Neural crest cell (in vitro differentiated cells): ENCODE measurements at regions not wholly inside any gene's neighbourhood (a gene's known extent, or its start where the extent isn't known, plus 50 kb on each side); places are given as distances from the start of the nearest gene placed in this dataset.

ENCODE experiments used
- DNase-seq: peaks from one replicate; pipeline ENCODE4 v3.0.0; 2021; ENCODE audit warnings: low read depth, mixed read lengths, low spot score
- H3K27ac Mint-ChIP-seq: one replicate; pipeline ENCODE4 v1.8.0; 2021; ENCODE audit warnings: mild to moderate bottlenecking, mixed read lengths; ENCODE audit not compliant: unreplicated experiment
- H3K27me3 Mint-ChIP-seq: 2 replicates; pipeline ENCODE4 v1.8.0; 2021; ENCODE audit warnings: low read depth, mild to moderate bottlenecking, mixed read lengths
- H3K36me3 Mint-ChIP-seq: 2 replicates; pipeline ENCODE4 v1.8.0; 2021; ENCODE audit warnings: low read depth, mild to moderate bottlenecking, mixed read lengths
- H3K4me1 Mint-ChIP-seq: 2 replicates; pipeline ENCODE4 v1.8.0; 2021; ENCODE audit warnings: mixed read lengths
- H3K4me3 Mint-ChIP-seq: one replicate; pipeline ENCODE4 v1.8.0; 2021; ENCODE audit warnings: mild to moderate bottlenecking, mixed read lengths
- H3K9me3 Mint-ChIP-seq: 2 replicates; pipeline ENCODE4 v1.8.0; 2021; ENCODE audit warnings: mixed read lengths
- CTCF ChIP-seq: fragments of 200-600 bp; sonication (generic); conservative IDR thresholded peaks from 2 replicates; pipeline ENCODE4 v1.5.0; 2021; ENCODE audit warnings: antibody characterized with exemption, mild to moderate bottlenecking

DNA sequence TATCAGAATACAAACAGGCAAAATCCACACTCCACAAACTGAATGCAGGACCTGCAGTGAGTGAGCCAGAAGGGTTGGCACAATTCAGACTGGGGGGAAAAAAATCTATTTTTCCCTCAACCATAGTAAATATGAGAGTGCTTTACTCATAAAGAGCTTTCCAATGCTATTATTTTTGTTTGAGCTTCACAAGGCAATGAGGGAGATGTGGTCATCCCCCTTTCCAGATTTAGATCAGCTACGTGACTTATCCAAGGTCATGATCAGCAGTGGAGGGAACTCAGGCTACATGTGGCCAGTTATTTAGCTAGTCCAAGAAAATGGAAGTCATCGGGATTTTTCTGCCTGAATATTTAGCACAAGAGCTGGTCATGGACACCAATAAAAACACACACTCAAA lies 120.4 kb upstream of the KLF7 start:
- Mint-ChIP-seq H3K9me3 (no peaks in the 10 kb centered on the region), H3K27ac (no peak overlapping the region), H3K36me3 (no peaks in the 10 kb centered on the region), H3K4me3 (no peak overlapping the region), H3K4me1 (peaks cover 22% of the 10 kb centered on the region), H3K27me3 (no peaks in the 10 kb centered on the region)
- no peak for TF ChIP-seq CTCF
- DNase-seq = no peak

DNA sequence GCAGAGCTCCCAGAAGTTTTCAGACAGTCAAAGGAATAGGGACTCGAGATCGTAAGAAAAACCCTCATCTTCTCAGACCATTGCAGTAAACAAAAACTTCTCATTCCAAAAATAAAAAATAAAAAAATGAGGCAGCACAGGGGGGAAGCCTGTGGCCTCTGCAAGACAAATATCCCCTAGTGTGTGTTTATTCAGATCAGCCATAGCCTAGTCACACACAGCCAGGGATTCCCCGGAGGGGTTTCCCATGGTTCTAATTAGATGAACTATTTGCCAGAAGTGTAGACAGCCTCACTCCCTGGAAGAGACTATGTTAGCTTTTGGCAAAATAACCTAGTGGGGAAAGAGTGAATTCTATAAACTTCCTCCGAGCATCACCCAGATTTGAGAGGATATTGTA lies 122.9 kb upstream of the KLF7 start:
- no peak overlapping the region for H3K27ac Mint-ChIP-seq
- no peaks in the 10 kb centered on the region for H3K36me3 Mint-ChIP-seq
- H3K27me3 Mint-ChIP-seq = no peaks in the 10 kb centered on the region
- no peak for TF ChIP-seq CTCF
- no peak for DNase-seq
- no peaks in the 10 kb centered on the region for H3K9me3 Mint-ChIP-seq
- no peak overlapping the region for H3K4me3 Mint-ChIP-seq
- H3K4me1 Mint-ChIP-seq = peaks cover 13% of the 10 kb centered on the region

- no peak for TF ChIP-seq CTCF
- peaks cover 6% of the 10 kb centered on the region for H3K4me1 Mint-ChIP-seq
- no peak for DNase-seq
- H3K27ac Mint-ChIP-seq = no peak overlapping the region
- H3K4me3 Mint-ChIP-seq = no peak overlapping the region
- H3K27me3 Mint-ChIP-seq = no peaks in the 10 kb centered on the region
- H3K36me3 Mint-ChIP-seq = no peaks in the 10 kb centered on the region
- H3K9me3 Mint-ChIP-seq = no peaks in the 10 kb centered on the region
Measured at GRCh38 chr2:207289295-207290018, 123.7 kb upstream of the KLF7 start.

GRCh38 chr2:207290833-207291624 lies 125.3 kb upstream of the KLF7 start:
- Mint-ChIP-seq H3K4me3 (no peak overlapping the region), H3K4me1 (no peaks in the 10 kb centered on the region), H3K36me3 (no peaks in the 10 kb centered on the region), H3K27ac (no peak overlapping the region), H3K27me3 (no peaks in the 10 kb centered on the region), H3K9me3 (peaks cover 3% of the 10 kb centered on the region)
- DNase-seq = no peak
- TF ChIP-seq CTCF = no peak

GRCh38 chr2:207291625-207292252 lies 126.0 kb upstream of the KLF7 start:
- H3K4me1 Mint-ChIP-seq = no peaks in the 10 kb centered on the region
- peaks cover 3% of the 10 kb centered on the region for H3K9me3 Mint-ChIP-seq
- no peak for TF ChIP-seq CTCF
- H3K36me3 Mint-ChIP-seq = no peaks in the 10 kb centered on the region
- no peak overlapping the region for H3K27ac Mint-ChIP-seq
- H3K27me3 Mint-ChIP-seq = no peaks in the 10 kb centered on the region
- no peak for DNase-seq
- H3K4me3 Mint-ChIP-seq = no peak overlapping the region
